ENCODE measurements at regions not wholly inside any gene's neighbourhood (a gene's known extent, or its start where the extent isn't known, plus 50 kb on each side); places are given as distances from the start of the nearest gene placed in this dataset.

DNA sequence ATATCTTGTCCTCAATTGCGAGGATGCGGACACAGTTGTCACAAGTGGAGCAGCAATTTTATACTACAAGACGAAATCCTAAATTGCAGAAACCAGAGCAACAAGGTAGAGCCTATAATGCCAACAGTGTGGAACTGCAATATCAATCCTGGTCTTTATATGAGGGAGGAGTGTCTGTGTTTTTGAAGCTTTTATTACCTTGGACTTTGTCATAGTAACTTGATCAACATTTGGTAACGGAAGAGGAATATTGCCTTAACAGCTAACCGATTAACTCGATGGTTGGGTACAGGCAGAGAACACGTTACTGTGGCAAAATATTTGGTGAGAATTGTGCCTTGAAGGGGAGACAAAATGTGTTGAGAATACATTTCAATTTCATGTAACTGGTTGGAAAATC is 661.5 kb downstream of the FGF9 start:
- no peak for DNase-seq

DNA sequence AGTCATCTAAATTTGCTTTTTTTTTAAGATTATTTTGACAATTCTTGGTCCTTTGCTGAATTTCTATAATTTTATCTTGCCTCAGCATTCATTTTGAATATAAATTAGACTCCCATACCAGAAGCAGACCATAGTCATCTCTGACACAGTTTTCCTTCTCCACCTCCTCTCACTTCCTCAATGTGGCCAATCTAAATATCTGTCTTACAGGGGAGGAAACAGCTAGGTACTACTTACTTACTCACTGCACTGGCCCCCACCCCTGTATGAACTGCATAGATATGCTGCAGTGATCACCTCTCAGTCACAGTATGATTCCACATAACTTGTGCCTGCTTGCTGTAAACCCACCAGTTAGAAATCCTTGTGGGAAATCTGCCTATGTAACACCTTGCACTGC is 665.6 kb downstream of the FGF9 start:
- DNase-seq, result no peak

GRCh38 chr13:22357132-22357531 is 686.3 kb downstream of the FGF9 start:
- DNase-seq, result no peak

DNA sequence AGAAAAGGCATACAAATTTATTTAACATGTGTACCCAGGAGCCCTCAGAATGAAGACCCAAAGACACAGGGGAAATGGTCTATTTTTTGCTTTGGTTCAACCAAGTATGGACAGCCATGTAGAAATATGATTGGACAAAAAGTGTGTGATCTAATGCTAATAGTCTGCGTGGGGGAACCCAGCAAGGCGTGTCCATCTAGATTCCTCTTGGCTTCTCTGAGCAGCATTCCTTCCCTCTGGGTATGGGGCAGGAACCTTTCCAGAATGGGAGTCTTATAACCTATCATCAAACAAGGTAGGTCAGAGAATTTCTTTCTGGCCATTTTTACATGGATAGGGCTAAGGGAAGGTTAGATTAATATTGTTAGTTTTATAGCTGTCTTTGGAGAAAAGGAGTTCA is 698.2 kb downstream of the FGF9 start:
- DNase-seq, result no peak

- no peak for DNase-seq
Observed at GRCh38 chr13:22369840-22370239, 699.0 kb downstream of the FGF9 start.

GRCh38 chr13:22372261-22372660 is 701.4 kb downstream of the FGF9 start:
- no peak for DNase-seq

DNA sequence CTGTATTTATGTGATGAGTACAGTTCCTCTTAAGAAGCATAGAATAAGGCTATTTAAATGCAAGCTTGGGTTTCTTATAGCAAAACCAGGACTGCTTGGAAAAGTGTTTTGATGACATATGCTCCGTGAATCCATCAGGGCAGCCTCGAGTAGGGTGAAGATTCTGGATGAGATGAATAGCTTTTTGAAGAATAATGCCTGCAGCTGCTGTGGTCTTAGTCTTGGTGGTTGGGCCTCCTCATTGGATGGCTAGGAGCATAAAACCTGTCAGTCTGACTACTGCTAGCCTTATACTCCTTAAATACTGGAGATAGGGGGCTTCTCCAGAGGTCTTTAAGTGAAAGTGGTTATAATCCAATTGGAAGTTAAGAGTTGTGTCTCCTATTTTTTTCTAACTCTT is 704.3 kb downstream of the FGF9 start:
- no peak for DNase-seq

GRCh38 chr13:22387899-22388298 is 717.0 kb downstream of the FGF9 start:
- DNase-seq, result no peak

DNA sequence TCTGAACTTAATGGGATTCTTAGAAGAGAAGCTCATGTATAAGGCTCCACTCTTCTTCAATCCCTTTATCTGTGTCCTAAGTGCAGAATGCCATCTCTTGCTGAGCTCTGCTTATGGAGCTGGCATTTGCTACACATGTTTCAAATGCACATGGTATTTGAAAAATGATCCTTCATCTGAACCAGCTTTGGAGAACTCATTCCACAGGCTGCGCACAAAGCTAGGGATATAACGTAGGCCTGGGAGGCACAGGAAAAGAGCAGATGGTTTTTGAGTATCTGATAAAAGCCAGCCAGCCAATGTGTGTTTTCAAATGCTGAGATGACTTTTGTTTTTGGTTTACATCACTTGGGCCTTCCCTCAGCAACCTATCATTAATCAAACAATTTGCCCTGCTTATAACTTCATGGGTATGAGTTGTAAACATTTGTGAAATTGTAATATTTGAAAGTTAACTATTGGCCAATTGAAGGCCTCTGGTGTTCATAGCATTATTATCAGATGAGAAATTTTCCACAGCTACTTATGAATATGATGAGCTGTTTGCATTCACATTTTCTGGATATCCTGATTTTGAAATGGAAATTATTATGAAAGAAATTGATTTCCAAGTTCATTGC is 729.0 kb downstream of the FGF9 start:
- no peak for DNase-seq

GRCh38 chr13:22402682-22403081 is 731.8 kb downstream of the FGF9 start:
- no peak for DNase-seq

- no peak for DNase-seq
Observed at GRCh38 chr13:22403144-22403543, 732.3 kb downstream of the FGF9 start.

DNA sequence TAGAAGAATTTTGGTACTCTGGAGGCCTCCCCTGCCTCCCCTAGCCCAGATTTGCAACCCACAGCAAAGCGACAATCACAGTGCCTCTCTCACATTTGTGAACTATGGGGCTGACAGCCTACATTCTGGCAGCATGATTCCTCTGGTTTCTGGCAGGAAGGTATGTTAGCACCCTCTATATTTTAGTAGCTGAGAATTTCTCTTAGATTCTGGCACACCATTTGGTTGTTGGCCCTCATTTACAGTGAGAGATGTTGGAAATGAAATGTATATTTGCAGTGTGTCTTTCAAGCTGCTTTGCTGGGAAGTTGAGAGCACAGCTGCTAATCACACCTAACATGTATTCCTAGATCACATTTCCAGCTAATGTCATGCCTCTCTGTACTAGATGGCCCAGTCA is 735.0 kb downstream of the FGF9 start:
- DNase-seq, result no peak

DNA sequence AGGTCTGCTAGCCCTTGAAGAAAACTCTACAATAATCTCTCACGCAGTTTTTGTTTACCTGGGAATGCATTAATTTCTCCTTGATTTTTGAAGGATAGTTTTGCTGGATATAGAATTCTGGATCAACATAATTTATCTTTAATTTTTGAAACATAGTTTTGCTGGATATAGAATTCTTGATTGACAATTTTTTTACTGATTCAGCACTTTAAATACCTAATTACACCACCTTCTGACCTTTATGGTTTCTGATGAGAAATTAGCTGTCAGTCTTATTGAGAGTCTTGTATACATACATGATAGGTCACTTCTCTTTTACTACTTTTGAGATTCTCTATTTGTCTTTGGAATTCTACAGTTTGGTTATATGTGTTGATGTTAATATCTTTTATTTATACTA is 741.6 kb downstream of the FGF9 start:
- DNase-seq, result no peak

GRCh38 chr13:22422023-22422422 is 751.1 kb downstream of the FGF9 start:
- no peak for DNase-seq

DNA sequence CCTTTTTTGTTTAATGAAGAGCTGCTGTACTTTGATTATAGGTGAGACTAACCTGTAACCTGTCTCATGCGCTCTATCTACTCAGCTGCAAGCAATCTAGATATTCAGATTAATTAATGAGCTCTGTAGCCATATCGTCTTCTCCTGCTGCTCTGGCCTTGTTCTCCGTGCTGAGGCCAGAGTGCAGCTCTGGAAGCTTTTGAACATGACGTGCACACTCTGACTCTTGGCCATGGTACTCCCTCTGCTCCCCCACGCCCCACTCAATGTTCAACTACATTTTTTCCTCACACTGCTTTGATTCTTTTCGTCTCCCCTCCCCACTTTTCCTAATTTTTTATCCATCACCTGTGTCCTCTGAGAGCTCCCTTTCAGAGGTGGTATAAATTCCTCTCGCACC is 751.8 kb downstream of the FGF9 start:
- no peak for DNase-seq

- no peak for DNase-seq
Observed at GRCh38 chr13:22423261-22423660, 752.4 kb downstream of the FGF9 start.

DNA sequence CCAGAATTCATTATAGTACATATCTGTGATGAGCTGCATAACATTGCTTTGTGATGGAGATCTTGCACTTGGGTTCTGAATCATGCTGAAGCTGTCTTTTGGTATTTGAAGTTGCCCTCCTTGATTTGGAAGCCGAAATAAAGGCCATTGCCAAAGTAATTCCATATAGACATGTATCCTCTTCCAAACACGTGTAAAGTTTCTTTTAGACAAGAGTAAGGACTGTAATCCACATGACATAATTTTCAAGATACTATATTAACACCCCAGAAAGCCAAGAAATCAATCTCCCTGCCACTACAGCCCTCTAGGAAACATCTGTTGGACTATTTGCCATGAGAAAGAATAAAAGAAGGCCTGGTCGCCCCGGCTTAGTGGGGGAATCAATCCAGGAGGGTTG is 754.2 kb downstream of the FGF9 start:
- DNase-seq, result no peak

GRCh38 chr13:22427066-22427465 is 753.7 kb upstream of the SGCG start:
- no peak for DNase-seq

DNA sequence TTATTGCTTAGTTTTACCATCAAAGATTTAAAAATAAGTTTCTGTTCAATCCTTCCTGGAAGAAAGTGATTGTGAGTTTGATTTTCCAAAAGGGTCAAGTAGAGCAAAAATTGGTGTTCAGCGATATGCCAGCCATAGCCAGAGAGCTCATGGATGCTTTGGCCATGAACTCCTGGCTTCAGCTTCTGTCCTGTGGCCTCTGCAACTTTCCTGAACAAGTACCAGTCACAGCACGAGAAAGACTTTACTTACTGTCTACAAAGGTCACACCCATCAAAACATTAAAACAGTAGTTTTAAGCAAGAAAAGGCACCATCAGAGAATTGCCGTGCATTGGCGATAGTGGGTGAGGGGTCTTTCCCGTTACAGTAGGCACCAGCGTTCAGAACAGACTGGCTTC is 753.0 kb upstream of the SGCG start:
- no peak for DNase-seq

DNA sequence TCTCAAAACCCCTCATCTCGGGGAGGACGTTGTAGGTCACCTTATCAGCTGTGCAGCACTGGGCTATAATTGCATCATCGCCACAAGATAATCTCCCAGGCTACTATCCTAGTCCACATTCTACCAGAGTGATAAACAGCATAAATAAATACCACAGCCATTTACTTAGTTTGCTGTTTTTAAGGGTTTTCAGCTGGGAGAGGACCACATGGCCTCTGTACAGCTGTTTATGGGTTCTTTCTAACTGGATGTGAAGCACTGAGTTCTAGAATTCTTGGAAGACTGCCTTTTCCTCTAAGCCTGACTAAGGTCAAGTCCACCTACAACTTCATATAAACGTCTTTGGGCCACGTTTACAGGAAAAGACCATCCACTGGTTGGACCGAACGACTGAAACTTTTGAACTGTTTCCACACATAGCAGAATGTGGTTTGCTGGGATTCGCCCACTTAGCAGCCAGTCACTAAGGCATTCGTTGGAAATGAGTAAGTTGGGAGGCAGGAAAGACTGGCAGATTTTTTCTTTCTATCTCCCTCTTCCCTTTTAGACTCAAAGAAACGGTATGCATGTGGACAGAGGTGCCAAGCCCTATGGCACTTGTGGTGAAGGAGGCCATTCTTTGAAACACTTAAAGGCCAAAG is 752.5 kb upstream of the SGCG start:
- DNase-seq, result no peak

DNA sequence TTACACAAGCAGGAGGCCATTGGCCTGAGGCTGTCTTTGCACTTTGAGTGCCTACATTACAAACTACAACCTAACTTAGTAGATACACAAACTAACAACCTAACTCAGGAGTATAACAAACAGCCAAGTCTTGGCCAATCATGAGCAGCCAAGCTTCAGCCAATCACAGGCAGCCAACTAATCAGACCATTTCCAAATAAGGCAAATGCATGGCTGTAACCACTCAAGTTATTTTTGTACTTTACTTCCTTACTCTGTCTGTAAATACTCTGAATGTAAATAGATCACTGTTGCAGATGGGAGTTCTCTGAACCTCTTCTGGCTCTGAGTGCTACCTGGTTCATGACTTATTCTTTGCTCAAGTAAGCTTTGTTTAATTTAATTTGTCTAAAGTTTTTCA is 748.1 kb upstream of the SGCG start:
- no peak for DNase-seq

- DNase-seq, result no peak
Observed at GRCh38 chr13:22447132-22447886, 733.5 kb upstream of the SGCG start.

GRCh38 chr13:22449251-22449650 is 731.5 kb upstream of the SGCG start:
- DNase-seq, result no peak

DNA sequence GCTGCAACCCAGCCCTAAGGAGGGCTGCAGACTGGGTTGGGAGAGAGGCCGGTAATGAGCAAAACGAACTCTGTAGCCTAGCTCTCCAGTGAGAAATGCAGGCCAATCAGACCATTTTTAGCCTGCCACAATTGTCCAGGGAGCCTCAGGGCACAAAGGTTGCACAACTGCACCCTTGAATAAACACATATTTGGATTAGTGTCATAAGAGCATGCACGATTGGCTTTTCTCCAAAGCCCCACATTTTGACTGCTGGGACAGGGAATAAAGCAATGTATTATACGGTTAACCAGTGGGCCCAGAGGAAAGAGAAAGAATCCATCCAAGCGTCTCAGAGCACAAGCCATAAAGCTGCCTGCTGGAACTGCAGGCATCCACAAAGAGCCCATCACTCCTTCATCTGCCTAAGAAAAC is 729.4 kb upstream of the SGCG start:
- no peak for DNase-seq

Data from hindlimb muscle (tissue), 1 donor.